Thoracic aorta (tissue), 2 donors: ENCODE measurements at regions not wholly inside any gene's neighbourhood (a gene's known extent, or its start where the extent isn't known, plus 50 kb on each side); places are given as distances from the start of the nearest gene placed in this dataset.

Experiments used
- ATAC-seq: fragments of 150-250 bp; one replicate; pipeline ENCODE4 v1.8.0; 2017; ENCODE audit warnings: low read depth; ENCODE audit not compliant: insufficient number of reproducible peaks, low FRiP score
- DNase-seq: peaks from one replicate; pipeline ENCODE4 v3.0.0-alpha.2; 2020; ENCODE audit warnings: low spot score
- H3K27ac ChIP-seq, 2 donors: fragments of 200-600 bp; sonication (generic); 1 replicate in 1 of 2; 2 replicates in 1 of 2; pipeline ENCODE4 v1.5.1; 2016; ENCODE audit warnings: mild to moderate bottlenecking in 2 of 2, moderate library complexity in 2 of 2
- H3K27me3 ChIP-seq: fragments of 200-600 bp; sonication (generic); replicated peaks from 2 replicates; pipeline ENCODE4 v1.6.0; 2016; ENCODE audit warnings: mild to moderate bottlenecking; ENCODE audit not compliant: insufficient read depth
- H3K36me3 ChIP-seq: fragments of 200-600 bp; sonication (generic); one replicate; pipeline ENCODE4 v1.5.1; 2016
- H3K4me1 ChIP-seq, 2 donors: fragments of 200-600 bp; sonication (generic); 1 replicate in 1 of 2; 2 replicates in 1 of 2; pipeline versions ENCODE4 v1.5.1 to v1.6.0; 2016; ENCODE audit warnings: low read depth in 2 of 2, mild to moderate bottlenecking in 1 of 2; ENCODE audit not compliant: control insufficient read depth in 1 of 2
- H3K4me3 ChIP-seq: fragments of 200-600 bp; sonication (generic); 2 replicates; pipeline ENCODE4 v1.5.1; 2016; ENCODE audit warnings: mild to moderate bottlenecking
- H3K9me3 ChIP-seq: fragments of 200-600 bp; sonication (generic); 2 replicates; pipeline ENCODE4 v1.5.1; 2016
- CTCF ChIP-seq: fragments of 200-600 bp; sonication (generic); IDR thresholded peaks from one replicate; pipeline ENCODE4 v1.5.1; 2019; ENCODE audit warnings: antibody characterized with exemption

DNA sequence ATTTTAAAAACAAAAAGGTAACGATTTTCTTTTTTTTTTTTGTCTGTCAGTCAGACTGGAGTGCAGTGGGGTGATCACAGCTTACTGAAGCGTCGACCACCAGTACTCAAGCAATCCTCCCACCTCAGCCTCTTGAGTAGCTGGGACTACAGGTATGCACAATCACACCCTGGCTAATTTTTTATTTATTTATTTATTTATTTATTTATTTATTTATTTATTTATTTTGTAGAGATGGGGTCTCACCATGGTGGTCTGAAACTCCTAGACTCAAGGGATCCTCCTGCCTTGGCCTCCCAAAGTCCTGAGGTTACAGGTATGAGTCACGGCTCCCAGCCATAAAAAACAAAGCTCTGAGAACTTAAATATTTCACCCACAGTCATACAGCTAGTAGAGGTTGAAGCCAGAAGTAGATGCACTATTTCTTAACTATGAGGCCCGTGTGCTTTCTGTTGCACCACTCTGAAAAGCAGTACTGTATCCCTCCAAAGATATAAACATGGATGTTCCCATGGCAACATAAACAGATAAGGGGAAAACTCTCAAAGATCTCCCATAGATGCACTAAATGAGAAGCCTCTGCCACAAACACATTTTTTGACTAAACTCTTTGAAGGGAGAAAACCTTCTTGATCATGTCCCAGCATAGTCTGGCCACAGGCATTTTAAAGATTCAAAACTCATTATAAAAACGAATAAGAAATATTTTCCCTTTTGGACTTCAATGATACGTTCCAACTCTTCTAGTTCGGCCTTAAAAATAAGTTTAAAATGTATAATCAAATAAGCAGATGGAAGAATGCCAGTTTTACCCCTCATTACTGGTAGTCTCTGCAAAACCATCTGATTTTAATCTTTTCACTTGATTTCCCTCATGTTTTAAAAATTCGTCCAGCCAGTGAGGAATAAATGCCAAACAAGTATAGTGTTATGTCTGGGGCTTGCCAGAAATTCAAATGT is 162.3 kb upstream of the ARHGEF26 start:
- Histone ChIP-seq H3K9me3 (no peaks in the 10 kb centered on the region), H3K36me3 (no peaks in the 10 kb centered on the region), H3K27ac (no peak overlapping the region), H3K4me3 (no peak overlapping the region), H3K4me1 (peaks cover 3 to 4% of the 10 kb centered on the region in 2 donors), H3K27me3 (no peaks in the 10 kb centered on the region)
- TF ChIP-seq CTCF = no peak
- no peak for DNase-seq
- no peak for ATAC-seq

- Histone ChIP-seq H3K27me3 (no peaks in the 10 kb centered on the region), H3K9me3 (no peaks in the 10 kb centered on the region), H3K36me3 (no peaks in the 10 kb centered on the region), H3K27ac (no peak overlapping the region), H3K4me3 (no peak overlapping the region), H3K4me1 (peaks cover 3 to 4% of the 10 kb centered on the region in 2 donors)
- DNase-seq (no peak), ATAC-seq (no peak)
- TF ChIP-seq CTCF = no peak
These were observed 160.6 kb upstream of the ARHGEF26 start for GRCh38 chr3:153960458-153961074.

DNA sequence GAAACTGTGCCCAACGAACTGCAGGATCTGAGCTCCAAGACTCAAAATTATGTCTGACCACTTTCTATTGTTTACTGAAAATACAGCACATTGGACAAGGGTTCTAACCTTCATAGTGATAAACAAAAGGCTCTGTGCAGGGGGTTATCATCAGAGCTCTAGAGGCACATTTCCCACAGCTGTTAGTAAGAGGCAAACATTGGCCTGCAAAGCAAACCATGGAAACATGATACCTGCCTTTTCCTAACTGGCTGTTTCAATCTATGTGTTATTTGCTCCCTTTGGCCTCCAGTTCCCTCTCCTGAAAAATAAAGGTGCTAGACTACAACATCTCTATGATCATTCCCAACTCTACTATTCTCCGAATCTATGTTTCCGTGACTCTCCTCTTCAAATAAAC is 159.7 kb upstream of the ARHGEF26 start:
- Histone ChIP-seq H3K27ac (no peak overlapping the region), H3K4me3 (no peak overlapping the region), H3K36me3 (no peaks in the 10 kb centered on the region), H3K4me1 (peaks cover 3 to 4% of the 10 kb centered on the region in 2 donors), H3K9me3 (no peaks in the 10 kb centered on the region), H3K27me3 (no peaks in the 10 kb centered on the region)
- no peak for TF ChIP-seq CTCF
- ATAC-seq (no peak), DNase-seq (no peak)

DNA sequence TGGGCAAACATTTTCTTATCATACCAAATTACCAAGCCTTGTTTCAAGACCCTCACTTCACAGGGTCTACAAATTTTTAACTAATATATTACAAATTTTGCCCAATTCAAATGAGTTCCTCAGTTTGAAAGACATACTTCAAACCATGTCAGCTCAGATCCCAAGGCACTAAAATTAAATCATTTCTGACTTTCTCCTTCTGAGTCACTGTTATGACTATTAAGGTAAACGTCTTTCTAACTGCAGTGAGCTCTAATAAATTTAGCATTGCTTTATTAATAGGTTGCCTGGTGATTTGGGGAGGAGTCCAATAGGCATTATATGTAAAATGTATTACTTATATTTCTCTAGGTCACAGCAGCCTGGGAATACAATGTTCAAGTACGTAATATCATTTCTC is 158.2 kb upstream of the ARHGEF26 start:
- H3K36me3 ChIP-seq = no peaks in the 10 kb centered on the region
- no peak for TF ChIP-seq CTCF

GRCh38 chr3:153967260-153967659 is 153.9 kb upstream of the ARHGEF26 start:
- Histone ChIP-seq H3K27ac (no peak overlapping the region), H3K4me1 (no peaks in the 10 kb centered on the region), H3K9me3 (no peaks in the 10 kb centered on the region), H3K4me3 (no peak overlapping the region), H3K27me3 (no peaks in the 10 kb centered on the region), H3K36me3 (no peaks in the 10 kb centered on the region)
- ATAC-seq (no peak), DNase-seq (no peak)
- TF ChIP-seq CTCF = no peak

More for the DNA sequence above, 158.2 kb upstream of the ARHGEF26 start:
- Histone ChIP-seq H3K27me3 (no peaks in the 10 kb centered on the region), H3K27ac (no peak overlapping the region), H3K9me3 (no peaks in the 10 kb centered on the region), H3K4me1 (peaks cover 3 to 4% of the 10 kb centered on the region in 2 donors), H3K4me3 (no peak overlapping the region)
- DNase-seq = no peak
- no peak for ATAC-seq
